Heart left ventricle (tissue), 16 donors: ENCODE measurements at regions not wholly inside any gene's neighbourhood (a gene's known extent, or its start where the extent isn't known, plus 50 kb on each side); places are given as distances from the start of the nearest gene placed in this dataset.

Experiments
- ATAC-seq, 4 donors: fragments of 200-7000 bp; cut with Tn5 transposase; one replicate each; pipeline ENCODE4 v1.9.1; 2020 to 2022; ENCODE audit warnings: moderate library complexity in 4 of 4, mild to moderate bottlenecking in 3 of 4, moderate number of reproducible peaks in 1 of 4
- DNase-seq, 5 donors: peaks; one replicate each; pipeline ENCODE4 v3.0.0-alpha.2; 2020
- H3K27ac ChIP-seq, 12 donors: fragments of 200-600 bp; sonication (generic) in 4 of 12; one replicate each; pipeline versions ENCODE4 v1.5.0 to v1.8.0; 2016 to 2022; ENCODE audit warnings: mild to moderate bottlenecking in 2 of 12
- H3K27me3 ChIP-seq, 9 donors: fragments of 200-600 bp; sonication (generic) in 2 of 9; one replicate each; pipeline versions ENCODE4 v1.5.1 to v1.8.0; 2016 to 2022; ENCODE audit warnings: mild to moderate bottlenecking in 3 of 9
- H3K36me3 ChIP-seq, 9 donors: fragments of 200-600 bp; sonication (generic) in 2 of 9; one replicate each; pipeline versions ENCODE4 v1.5.0 to v1.8.0; 2018 to 2022; ENCODE audit warnings: mild to moderate bottlenecking in 2 of 9
- H3K4me1 ChIP-seq, 12 donors: fragments of 200-600 bp; sonication (generic) in 4 of 12; one replicate each; pipeline versions ENCODE4 v1.5.0 to v1.8.0; 2016 to 2022; ENCODE audit warnings: mild to moderate bottlenecking in 3 of 12
- H3K4me3 ChIP-seq, 12 donors: fragments of 200-600 bp; sonication (generic) in 4 of 12; one replicate each; pipeline versions ENCODE4 v1.5.0 to v1.8.0; 2017 to 2022; ENCODE audit warnings: mild to moderate bottlenecking in 9 of 12, moderate library complexity in 4 of 12
- H3K9me3 ChIP-seq, 12 donors: fragments of 200-600 bp; sonication (generic) in 4 of 12; one replicate each; pipeline versions ENCODE4 v1.5.0 to v1.8.0; 2016 to 2022; ENCODE audit warnings: mild to moderate bottlenecking in 1 of 12
- POLR2A ChIP-seq, 2 donors: fragments of 450-650 bp; IDR thresholded peaks; one replicate each; pipeline ENCODE4 v1.6.1; 2017; ENCODE audit warnings: antibody characterized with exemption in 2 of 2, mild to moderate bottlenecking in 2 of 2, moderate library complexity in 2 of 2
- WGBS, 4 donors: extraction: QIAGEN DNeasy Blood & Tissue Kit in 2 of 4; methylation state at CpG; one replicate each; pipeline versions ENCODE4 v1.1.5 to v1.1.7; 2013 to 2018; 5-methylcytosine and 5-hydroxymethylcytosine counted together
- intact Hi-C, 10 donors: fragments of 100-400 bp; cut with DNase I; formaldehyde crosslinking; loops; one replicate each; pipeline versions ENCODE4 v1.11.1 to v1.14.2; 2022
- TF ChIP-seq, protein P1 (sequence below), 12 donors: fragments of 200-600 bp; sonication (generic) in 4 of 12; IDR thresholded peaks; one replicate each; pipeline versions ENCODE4 v1.5.0 to v1.8.0; 2018 to 2022; ENCODE audit warnings: antibody characterized with exemption in 12 of 12, mild to moderate bottlenecking in 5 of 12
- donor health status: ischemic (EF 13 %, LVEDD 7.1; RV severe dilation, severe dysfunction).
- donor health status: healthy with polysubstance abuse.
- donor health status: DM: no; HTN: yes; CAD: no.
- donor health status: DM: no; HTN: no; CAD: no.
- donor health status: ischemic (EF 25% LVEDD 6.9; RV normal size, moderate dysfunction).
- donor health status: ischemic (EF 25% LVEDD 5.7; RV mildly dilated, moderate dysfunction).
- donor health status: healthy.
- donor health status: DM: yes; HTN: yes; CAD: no.
- donor health status: ischemic (EF 35%, LVEDD 5.7; RV mildly dilated, moderate dysfunction).
- donor health status: nonischemic (EF 11% LVEDD 7.7; RV severe dilation, severe dysfunction).
- donor health status: DM: yes; HTN: yes; CAD: no.
- donor health status: PGD.
- donor health status: ischemic (EF 29% LVEDD 5.4; RV normal size, mild dysfunction).
- donor health status: nonischemic (EF 23%, LVEDD 6.1; RV moderate dilation, normal function).

DNA sequence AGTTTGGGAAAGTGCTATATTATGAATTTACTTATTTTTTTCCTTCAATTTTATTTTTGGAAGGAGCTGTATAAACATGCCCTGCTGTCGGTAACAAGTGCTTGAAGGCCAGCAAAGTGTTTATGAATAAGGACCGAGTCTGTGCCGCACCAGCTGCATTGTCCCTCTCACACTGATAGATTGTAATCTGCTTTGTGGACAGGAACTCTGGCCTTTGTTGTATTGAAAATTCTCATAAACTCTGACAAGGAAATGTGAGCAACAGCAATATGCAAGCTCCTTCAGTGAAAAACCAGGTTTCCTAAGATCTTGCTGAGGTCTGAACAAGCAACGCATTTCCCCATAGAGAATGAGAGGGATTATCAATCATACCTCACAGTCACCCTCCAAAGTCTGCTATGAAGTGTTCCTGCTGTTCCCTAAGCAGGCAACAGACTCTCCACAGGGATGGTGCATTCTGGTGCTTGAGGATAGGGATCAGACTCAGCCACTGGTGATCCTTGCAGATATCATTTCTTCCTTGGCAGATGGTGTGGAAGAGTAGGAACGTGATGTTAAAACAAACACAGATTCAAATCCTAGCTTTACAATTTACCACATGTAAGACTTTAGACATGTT lies 109.6 kb downstream of the KCNJ2 start:
- Histone ChIP-seq H3K27ac (no peak overlapping the region), H3K36me3 (no peaks in the 10 kb centered on the region), H3K27me3 (no peaks in the 10 kb centered on the region), H3K4me3 (no peak overlapping the region), H3K9me3 (no peaks in the 10 kb centered on the region), H3K4me1 (no peaks in the 10 kb centered on the region)
- intact Hi-C loops, result no loop called here
- TF ChIP-seq, protein P1, sequence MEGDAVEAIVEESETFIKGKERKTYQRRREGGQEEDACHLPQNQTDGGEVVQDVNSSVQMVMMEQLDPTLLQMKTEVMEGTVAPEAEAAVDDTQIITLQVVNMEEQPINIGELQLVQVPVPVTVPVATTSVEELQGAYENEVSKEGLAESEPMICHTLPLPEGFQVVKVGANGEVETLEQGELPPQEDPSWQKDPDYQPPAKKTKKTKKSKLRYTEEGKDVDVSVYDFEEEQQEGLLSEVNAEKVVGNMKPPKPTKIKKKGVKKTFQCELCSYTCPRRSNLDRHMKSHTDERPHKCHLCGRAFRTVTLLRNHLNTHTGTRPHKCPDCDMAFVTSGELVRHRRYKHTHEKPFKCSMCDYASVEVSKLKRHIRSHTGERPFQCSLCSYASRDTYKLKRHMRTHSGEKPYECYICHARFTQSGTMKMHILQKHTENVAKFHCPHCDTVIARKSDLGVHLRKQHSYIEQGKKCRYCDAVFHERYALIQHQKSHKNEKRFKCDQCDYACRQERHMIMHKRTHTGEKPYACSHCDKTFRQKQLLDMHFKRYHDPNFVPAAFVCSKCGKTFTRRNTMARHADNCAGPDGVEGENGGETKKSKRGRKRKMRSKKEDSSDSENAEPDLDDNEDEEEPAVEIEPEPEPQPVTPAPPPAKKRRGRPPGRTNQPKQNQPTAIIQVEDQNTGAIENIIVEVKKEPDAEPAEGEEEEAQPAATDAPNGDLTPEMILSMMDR (IDR thresholded peaks at IDR 0.05), result no peak
- no peak for TF ChIP-seq POLR2A (IDR thresholded peaks at IDR 0.05)
- ATAC-seq (no peak), DNase-seq (no peak)
- 53 to 66% (median 62%) methylated on average over 5 of the region's 5 CpGs for WGBS, 4 donors

DNA sequence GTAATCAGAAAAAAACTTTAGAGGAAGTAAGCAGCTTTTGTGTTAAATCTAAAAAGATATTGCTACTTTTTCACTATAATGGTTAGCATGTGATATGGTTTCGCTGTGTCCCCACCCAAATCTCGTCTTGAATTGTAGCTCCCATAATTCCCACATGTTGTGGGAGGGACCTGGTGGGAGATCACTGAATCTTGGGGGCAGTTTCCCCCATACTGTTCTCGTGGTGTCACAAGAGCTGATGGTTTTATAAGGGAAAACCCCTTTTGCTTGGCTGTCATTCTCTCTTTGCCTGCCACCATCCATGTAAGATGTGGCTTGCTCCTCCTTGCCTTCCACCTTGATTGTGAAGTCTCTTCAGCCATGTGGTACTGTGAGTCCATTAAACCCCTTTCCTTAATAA lies 117.1 kb downstream of the KCNJ2 start:
- no peak overlapping the region for H3K27ac ChIP-seq
- TF ChIP-seq, protein P1 (IDR thresholded peaks at IDR 0.05), result no peak
- no peak for TF ChIP-seq POLR2A (IDR thresholded peaks at IDR 0.05)
- ATAC-seq (no peak), DNase-seq (no peak)
- H3K4me1 ChIP-seq, result peaks cover 0 to 10% (median 0%) of the 10 kb centered on the region in 12 donors
- 76 to 85% (median 78%) methylated on average over 3 of the region's 3 CpGs for WGBS, 4 donors
- H3K36me3 ChIP-seq, result no peaks in the 10 kb centered on the region
- intact Hi-C loops, result no loop called here
- no peak overlapping the region for H3K4me3 ChIP-seq
- no peaks in the 10 kb centered on the region for H3K27me3 ChIP-seq
- H3K9me3 ChIP-seq, result peaks cover 0 to 3% (median 0%) of the 10 kb centered on the region in 12 donors

DNA sequence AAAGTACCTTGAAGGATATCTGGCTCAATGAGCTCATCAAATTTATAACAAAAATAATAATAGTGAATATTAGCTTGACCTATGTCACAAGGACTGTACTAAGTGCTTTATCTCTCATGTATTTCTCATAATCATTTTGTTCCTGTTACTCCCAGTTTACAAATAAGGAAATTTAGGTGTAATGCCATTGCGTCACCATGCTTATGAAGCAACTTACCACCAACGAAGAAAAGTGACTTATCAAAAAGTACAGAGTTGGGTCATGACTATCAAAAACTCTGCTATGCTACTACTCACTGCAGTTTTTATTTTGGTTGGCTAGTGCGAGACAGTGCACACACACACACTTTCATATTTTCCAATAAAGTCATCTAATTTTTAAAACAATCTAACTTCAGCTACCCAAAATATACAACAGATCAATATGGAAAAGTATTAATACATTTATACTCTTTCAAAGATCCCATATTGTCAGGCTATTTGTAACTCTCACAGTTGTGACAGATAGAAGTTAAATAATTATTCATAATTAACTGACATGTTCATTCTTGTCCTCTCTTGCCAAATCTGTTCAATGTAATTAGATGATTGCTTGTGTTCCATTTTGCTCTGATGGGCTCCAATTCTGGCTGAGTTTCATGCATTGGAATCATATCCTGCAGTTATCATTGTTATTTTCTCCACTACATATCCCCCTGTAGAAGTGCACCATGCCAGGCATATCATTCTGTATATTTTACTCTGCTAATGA lies 119.4 kb downstream of the KCNJ2 start:
- intact Hi-C loops, result no loop called here
- Histone ChIP-seq H3K4me1 (peaks cover 0 to 18% (median 0%) of the 10 kb centered on the region in 12 donors), H3K4me3 (no peak overlapping the region), H3K9me3 (peaks cover 0 to 3% (median 0%) of the 10 kb centered on the region in 12 donors), H3K36me3 (no peaks in the 10 kb centered on the region), H3K27ac (peak overlapping the region in 1 of 12 donors; percentile 17), H3K27me3 (no peaks in the 10 kb centered on the region)
- ATAC-seq, result no peak
- WGBS, 4 donors, result 84 to 91% (median 86%) methylated on average over 3 of the region's 3 CpGs
- no peak for DNase-seq
- TF ChIP-seq, protein P1 (IDR thresholded peaks at IDR 0.05), result no peak
- no peak for TF ChIP-seq POLR2A (IDR thresholded peaks at IDR 0.05)

DNA sequence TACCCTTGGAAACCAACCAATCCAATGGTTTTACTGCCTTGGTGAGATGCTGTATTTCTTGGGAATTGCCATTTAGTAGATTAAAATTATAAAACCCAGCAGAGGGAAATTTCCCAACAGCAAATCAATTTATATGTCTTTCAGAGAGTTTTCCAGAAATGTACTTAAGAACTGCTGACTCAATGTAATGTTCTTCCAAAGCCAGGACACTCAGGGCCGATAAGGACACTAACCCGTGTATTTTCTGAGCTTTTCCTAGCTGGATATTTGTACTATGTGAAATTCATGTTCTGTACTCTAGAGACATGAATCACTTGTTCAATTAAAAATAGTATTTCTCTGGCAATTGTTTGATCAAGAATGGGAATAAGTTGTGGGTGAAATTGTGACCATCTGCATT lies 121.4 kb downstream of the KCNJ2 start:
- DNase-seq (no peak), ATAC-seq (no peak)
- no peaks in the 10 kb centered on the region for H3K36me3 ChIP-seq
- H3K9me3 ChIP-seq, result no peaks in the 10 kb centered on the region
- TF ChIP-seq, protein P1 (IDR thresholded peaks at IDR 0.05), result no peak
- TF ChIP-seq POLR2A (IDR thresholded peaks at IDR 0.05), result no peak
- H3K4me1 ChIP-seq, result peaks cover 0 to 34% (median 0%) of the 10 kb centered on the region in 12 donors
- no peak overlapping the region for H3K4me3 ChIP-seq
- WGBS, 4 donors, result 52 to 57% (median 55%) methylated on average over 2 of the region's 2 CpGs
- intact Hi-C loops, result no loop called here
- H3K27me3 ChIP-seq, result no peaks in the 10 kb centered on the region
- no peak overlapping the region for H3K27ac ChIP-seq
